Endodermal cell (in vitro differentiated cells): ENCODE measurements at regions not wholly inside any gene's neighbourhood (a gene's known extent, or its start where the extent isn't known, plus 50 kb on each side); places are given as distances from the start of the nearest gene placed in this dataset.

Experiments
- DNase-seq: peaks from one replicate; pipeline ENCODE4 v3.0.0-alpha.2; 2017
- H3K27ac ChIP-seq: 2 replicates; pipeline ENCODE4 v1.5.1; 2013; ENCODE audit warnings: mild to moderate bottlenecking, low read depth, low read length, moderate library complexity
- H3K27me3 ChIP-seq: 2 replicates; pipeline ENCODE4 v1.6.1; 2013; ENCODE audit warnings: mild to moderate bottlenecking, low read length, moderate library complexity; ENCODE audit not compliant: insufficient read depth, control insufficient read depth, poor library complexity, severe bottlenecking
- H3K36me3 ChIP-seq: 2 replicates; pipeline ENCODE4 v1.7.0; 2013; ENCODE audit warnings: mild to moderate bottlenecking, low read length, moderate library complexity; ENCODE audit not compliant: control insufficient read depth, insufficient read depth
- H3K4me1 ChIP-seq: one replicate; pipeline ENCODE4 v1.7.0; 2013; ENCODE audit warnings: low read length; ENCODE audit not compliant: control insufficient read depth, insufficient read depth
- H3K4me3 ChIP-seq: 2 replicates; pipeline ENCODE4 v1.5.1; 2013; ENCODE audit warnings: mild to moderate bottlenecking, low read length, moderate library complexity
- H3K9ac ChIP-seq: 2 replicates; pipeline ENCODE4 v1.6.1; 2013; ENCODE audit warnings: mild to moderate bottlenecking, low read length, moderate library complexity; ENCODE audit not compliant: poor library complexity, severe bottlenecking; ENCODE audit errors: extremely low read depth
- H3K9me3 ChIP-seq: 2 replicates; pipeline ENCODE4 v1.6.1; 2013; ENCODE audit warnings: mild to moderate bottlenecking, low read length, moderate library complexity; ENCODE audit not compliant: control insufficient read depth
- H3K27ac Mint-ChIP-seq: 2 replicates; pipeline ENCODE4 v1.8.0; 2020; ENCODE audit warnings: mixed read lengths
- H3K27me3 Mint-ChIP-seq: 2 replicates; pipeline ENCODE4 v1.8.0; 2021; ENCODE audit warnings: mild to moderate bottlenecking, mixed read lengths; ENCODE audit not compliant: insufficient read depth
- H3K36me3 Mint-ChIP-seq: 2 replicates; pipeline ENCODE4 v1.8.0; 2020; ENCODE audit warnings: low read depth, mixed read lengths
- H3K4me1 Mint-ChIP-seq: 2 replicates; pipeline ENCODE4 v1.8.0; 2020; ENCODE audit warnings: mixed read lengths
- H3K4me3 Mint-ChIP-seq: 2 replicates; pipeline ENCODE4 v1.8.0; 2020; ENCODE audit warnings: mild to moderate bottlenecking, moderate library complexity, mixed read lengths
- H3K9me3 Mint-ChIP-seq: 2 replicates; pipeline ENCODE4 v1.8.0; 2020; ENCODE audit warnings: mild to moderate bottlenecking, mixed read lengths
- WGBS, 2 experiments: methylation state at CpG; one replicate each; pipeline versions ENCODE4 v1.1.5 to v1.1.7; 2013; ENCODE audit warnings: missing lambda C conversion rate in 2 of 2, mixed read lengths in 1 of 2; ENCODE audit not compliant: insufficient coverage in 1 of 2, insufficient read length in 1 of 2; 5-methylcytosine and 5-hydroxymethylcytosine counted together
- TF ChIP-seq, protein P1 (sequence below): fragments of 200-600 bp; sonication (generic); conservative IDR thresholded peaks from 2 replicates; pipeline ENCODE4 v1.5.0; 2021; ENCODE audit warnings: antibody characterized with exemption, mild to moderate bottlenecking

- DNase-seq = no peak
- H3K9me3 Mint-ChIP-seq = peaks cover 6% of the 10 kb centered on the region
- H3K4me1 Mint-ChIP-seq = peaks cover 2% of the 10 kb centered on the region
- H3K4me3 ChIP-seq = no peak overlapping the region
- H3K9me3 ChIP-seq = peaks cover 4% of the 10 kb centered on the region
- TF ChIP-seq, protein P1, sequence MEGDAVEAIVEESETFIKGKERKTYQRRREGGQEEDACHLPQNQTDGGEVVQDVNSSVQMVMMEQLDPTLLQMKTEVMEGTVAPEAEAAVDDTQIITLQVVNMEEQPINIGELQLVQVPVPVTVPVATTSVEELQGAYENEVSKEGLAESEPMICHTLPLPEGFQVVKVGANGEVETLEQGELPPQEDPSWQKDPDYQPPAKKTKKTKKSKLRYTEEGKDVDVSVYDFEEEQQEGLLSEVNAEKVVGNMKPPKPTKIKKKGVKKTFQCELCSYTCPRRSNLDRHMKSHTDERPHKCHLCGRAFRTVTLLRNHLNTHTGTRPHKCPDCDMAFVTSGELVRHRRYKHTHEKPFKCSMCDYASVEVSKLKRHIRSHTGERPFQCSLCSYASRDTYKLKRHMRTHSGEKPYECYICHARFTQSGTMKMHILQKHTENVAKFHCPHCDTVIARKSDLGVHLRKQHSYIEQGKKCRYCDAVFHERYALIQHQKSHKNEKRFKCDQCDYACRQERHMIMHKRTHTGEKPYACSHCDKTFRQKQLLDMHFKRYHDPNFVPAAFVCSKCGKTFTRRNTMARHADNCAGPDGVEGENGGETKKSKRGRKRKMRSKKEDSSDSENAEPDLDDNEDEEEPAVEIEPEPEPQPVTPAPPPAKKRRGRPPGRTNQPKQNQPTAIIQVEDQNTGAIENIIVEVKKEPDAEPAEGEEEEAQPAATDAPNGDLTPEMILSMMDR = no peak
- no peak overlapping the region for H3K27ac ChIP-seq
- no peaks in the 10 kb centered on the region for H3K27me3 Mint-ChIP-seq
- H3K27ac Mint-ChIP-seq = no peak overlapping the region
- no peak overlapping the region for H3K9ac ChIP-seq
- 86 to 100% methylated on average over 1 of the region's 1 CpG for WGBS, 2 experiments
- H3K36me3 Mint-ChIP-seq = no peaks in the 10 kb centered on the region
- no peak overlapping the region for H3K4me3 Mint-ChIP-seq
- no peaks in the 10 kb centered on the region for H3K27me3 ChIP-seq
- no peaks in the 10 kb centered on the region for H3K36me3 ChIP-seq
- no peaks in the 10 kb centered on the region for H3K4me1 ChIP-seq
These were observed 275.4 kb downstream of the ZEB1 start for GRCh38 chr10:31594347-31594873.

GRCh38 chr10:31593124-31593523, 274.1 kb downstream of the ZEB1 start:
- no peaks in the 10 kb centered on the region for H3K36me3 Mint-ChIP-seq
- TF ChIP-seq, protein P1 = no peak
- WGBS, 2 experiments = 94% methylated on average over 1 of the region's 2 CpGs; no CpG with 5 or more reads in 1 of the 2 experiments

GRCh38 chr10:31591569-31591968, 272.6 kb downstream of the ZEB1 start:
- Mint-ChIP-seq H3K9me3 (peaks cover 6% of the 10 kb centered on the region), H3K27me3 (no peaks in the 10 kb centered on the region), H3K36me3 (no peaks in the 10 kb centered on the region), H3K27ac (no peak overlapping the region), H3K4me1 (no peaks in the 10 kb centered on the region), H3K4me3 (no peak overlapping the region)
- H3K9ac ChIP-seq = no peak overlapping the region
- H3K27me3 ChIP-seq = no peaks in the 10 kb centered on the region
- TF ChIP-seq, protein P1 = no peak
- no peaks in the 10 kb centered on the region for H3K36me3 ChIP-seq
- no peaks in the 10 kb centered on the region for H3K4me1 ChIP-seq
- no peak overlapping the region for H3K27ac ChIP-seq
- no peak overlapping the region for H3K4me3 ChIP-seq
- no peak for DNase-seq
- peaks cover 4% of the 10 kb centered on the region for H3K9me3 ChIP-seq

More at GRCh38 chr10:31593124-31593523, 274.1 kb downstream of the ZEB1 start:
- no peaks in the 10 kb centered on the region for H3K4me1 Mint-ChIP-seq
- H3K4me3 ChIP-seq = no peak overlapping the region
- H3K27ac Mint-ChIP-seq = no peak overlapping the region
- peaks cover 4% of the 10 kb centered on the region for H3K9me3 ChIP-seq
- no peak overlapping the region for H3K4me3 Mint-ChIP-seq
- no peaks in the 10 kb centered on the region for H3K27me3 ChIP-seq
- H3K4me1 ChIP-seq = no peaks in the 10 kb centered on the region
- H3K27ac ChIP-seq = no peak overlapping the region
- no peak for DNase-seq
- no peaks in the 10 kb centered on the region for H3K36me3 ChIP-seq
- no peaks in the 10 kb centered on the region for H3K27me3 Mint-ChIP-seq
- no peak overlapping the region for H3K9ac ChIP-seq
- peaks cover 6% of the 10 kb centered on the region for H3K9me3 Mint-ChIP-seq
